GM19239 (cell line): ENCODE measurements at regions not wholly inside any gene's neighbourhood (a gene's known extent, or its start where the extent isn't known, plus 50 kb on each side); places are given as distances from the start of the nearest gene placed in this dataset.

ENCODE experiments used
- DNase-seq: peaks from one replicate; pipeline ENCODE4 v3.0.0; 2011; ENCODE audit warnings: low spot score; ENCODE audit not compliant: insufficient read length
- FAIRE-seq: peaks from 2 replicates; lab custom pipeline; 2011; peaks lifted over from hg19 to GRCh38; lab: Jason Lieb, UNC

DNA sequence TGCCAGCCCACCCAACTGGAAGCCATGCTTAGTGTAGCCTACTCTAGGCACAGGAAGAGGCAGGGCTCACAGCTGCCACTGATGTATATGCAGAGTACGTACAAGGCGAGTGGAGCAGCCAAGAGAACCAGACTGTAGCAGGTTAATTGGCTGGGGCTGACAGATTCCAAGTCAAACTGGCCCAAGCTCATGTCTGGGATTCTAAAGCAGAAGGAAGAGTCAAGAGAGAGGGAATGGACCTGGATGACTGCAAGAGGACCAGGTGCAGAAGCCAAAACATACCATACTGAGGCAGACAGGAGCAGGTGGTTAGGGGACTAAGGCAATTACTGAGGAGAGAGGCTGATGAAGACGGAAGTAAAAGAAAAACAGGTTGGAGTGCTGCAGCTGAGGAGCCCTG is 51.3 kb upstream of the LRRN2 start:
- no peak for DNase-seq

GRCh38 chr1:204738506-204738905 is 53.0 kb upstream of the LRRN2 start:
- no peak for FAIRE-seq

More for the DNA sequence above, 51.3 kb upstream of the LRRN2 start:
- no peak for FAIRE-seq

GRCh38 chr1:204740354-204740753 is 54.8 kb upstream of the LRRN2 start:
- DNase-seq (no peak), FAIRE-seq (no peak)

More at GRCh38 chr1:204738506-204738905, 53.0 kb upstream of the LRRN2 start:
- no peak for DNase-seq

DNA sequence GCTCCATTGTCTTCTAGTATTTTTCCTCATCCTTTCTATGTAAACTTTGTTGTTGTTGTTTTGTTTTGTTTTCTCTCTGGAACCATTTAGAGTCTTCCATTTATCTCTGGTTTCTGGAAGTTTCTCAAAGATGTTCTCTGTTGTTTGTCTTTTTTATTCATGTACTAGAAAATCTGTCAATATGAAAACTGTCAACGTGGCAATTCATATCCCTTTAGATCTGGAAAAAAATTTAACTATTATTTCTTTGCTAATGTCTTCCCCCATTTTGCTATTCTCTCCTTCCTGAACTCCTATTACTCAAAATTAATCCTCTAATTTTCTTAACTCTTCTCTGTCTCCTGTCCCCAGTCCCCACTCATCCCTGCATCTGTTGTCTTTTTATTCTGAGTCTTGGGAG is 55.9 kb upstream of the LRRN2 start:
- DNase-seq (no peak), FAIRE-seq (no peak)

GRCh38 chr1:204742676-204743251 is 57.2 kb upstream of the LRRN2 start:
- FAIRE-seq (no peak), DNase-seq (no peak)

- FAIRE-seq: no peak
- no peak for DNase-seq
These were observed 58.7 kb upstream of the LRRN2 start for GRCh38 chr1:204744107-204744779.

DNA sequence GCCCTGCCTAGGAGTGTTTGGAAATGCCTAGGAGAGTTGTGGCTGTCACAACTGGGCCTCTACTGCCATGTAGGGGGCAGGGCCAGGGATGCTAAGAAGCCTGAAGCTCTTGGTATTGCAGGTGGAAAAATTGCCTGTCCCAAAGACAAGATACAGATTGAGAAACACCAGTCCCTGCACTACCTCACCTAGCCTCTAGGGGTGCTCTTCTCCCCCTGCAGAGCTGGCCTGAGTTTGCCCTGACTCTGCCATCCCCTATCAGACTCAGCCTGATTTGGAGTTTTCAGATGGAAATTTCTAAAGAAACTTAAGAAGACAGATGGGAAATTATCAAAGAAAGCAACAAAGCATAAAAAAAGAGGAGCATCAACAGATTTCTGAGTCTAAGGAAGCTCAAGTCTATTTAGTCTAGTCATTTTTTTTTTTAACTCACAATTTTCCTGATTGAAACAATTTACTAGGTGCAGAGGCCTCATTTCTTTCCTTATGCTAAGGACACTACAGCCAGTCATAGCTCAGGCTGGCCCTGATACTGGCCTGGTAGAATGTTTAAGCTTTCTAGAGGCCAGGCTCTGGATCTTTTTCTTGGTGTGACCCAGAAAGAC is 61.4 kb upstream of the LRRN2 start:
- FAIRE-seq (peak; percentile 95), DNase-seq (peak; percentile 24)

DNA sequence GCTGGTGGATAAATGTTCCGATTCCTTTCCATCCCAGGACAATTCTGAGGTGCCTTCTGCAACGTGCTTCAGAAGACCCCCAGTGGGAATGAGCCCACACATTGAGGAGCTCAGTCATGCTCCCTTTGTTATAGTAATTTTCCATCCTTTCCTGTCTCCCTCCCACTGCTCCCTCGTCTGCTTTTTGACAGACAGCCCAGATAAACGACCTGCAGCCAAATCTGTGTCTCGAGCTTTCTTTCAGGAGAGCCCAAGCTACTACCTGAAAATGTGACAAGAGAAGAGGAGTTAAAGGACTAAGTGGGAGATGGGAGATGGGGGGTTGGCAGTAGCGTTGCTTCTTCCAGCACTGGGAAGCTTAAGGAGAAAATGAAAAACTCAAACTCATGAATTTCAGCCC is 65.9 kb upstream of the LRRN2 start:
- DNase-seq: no peak
- FAIRE-seq: no peak

DNA sequence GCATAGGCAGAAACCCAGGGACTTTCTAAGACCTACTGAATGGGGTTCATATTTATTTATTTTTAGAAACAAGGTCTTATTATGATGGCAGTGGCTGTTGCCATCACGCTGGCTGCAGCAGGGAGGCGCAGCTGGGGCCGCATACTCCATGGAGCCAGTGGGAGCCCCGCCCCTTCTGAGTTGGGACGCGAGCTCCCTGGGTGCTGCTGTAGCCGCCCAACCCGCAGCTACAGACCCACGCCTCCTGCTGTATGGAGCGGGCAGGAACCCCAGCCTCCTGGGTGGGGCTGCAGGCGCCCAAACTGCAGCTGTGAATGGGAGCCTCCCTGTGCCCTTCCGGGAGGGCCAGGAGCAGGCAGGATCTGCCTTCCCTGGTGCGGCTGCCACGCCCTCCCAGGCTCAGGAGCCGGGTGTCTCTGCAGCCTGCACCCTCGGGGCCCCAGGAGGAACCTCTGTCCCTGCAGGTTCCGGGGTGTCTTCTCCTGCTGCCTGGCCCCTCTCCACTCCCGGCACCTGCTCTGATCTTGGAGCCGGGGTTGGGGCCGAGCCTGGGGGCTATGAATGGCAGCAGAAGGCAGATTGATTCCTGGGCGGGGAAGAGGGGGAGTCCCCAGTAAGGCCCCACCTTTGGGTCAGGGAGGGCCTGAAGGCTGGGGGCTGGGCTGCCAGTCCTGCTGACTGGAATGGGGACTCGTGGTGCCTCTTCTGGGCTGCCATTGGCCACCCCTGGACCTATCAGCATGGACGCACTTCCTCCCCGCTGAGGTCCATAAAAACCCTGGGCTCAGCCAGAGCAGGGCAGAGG is 66.5 kb upstream of the LRRN2 start:
- FAIRE-seq (no peak), DNase-seq (no peak)

GRCh38 chr1:204752688-204753040 is 67.1 kb upstream of the LRRN2 start:
- DNase-seq: no peak
- no peak for FAIRE-seq

DNA sequence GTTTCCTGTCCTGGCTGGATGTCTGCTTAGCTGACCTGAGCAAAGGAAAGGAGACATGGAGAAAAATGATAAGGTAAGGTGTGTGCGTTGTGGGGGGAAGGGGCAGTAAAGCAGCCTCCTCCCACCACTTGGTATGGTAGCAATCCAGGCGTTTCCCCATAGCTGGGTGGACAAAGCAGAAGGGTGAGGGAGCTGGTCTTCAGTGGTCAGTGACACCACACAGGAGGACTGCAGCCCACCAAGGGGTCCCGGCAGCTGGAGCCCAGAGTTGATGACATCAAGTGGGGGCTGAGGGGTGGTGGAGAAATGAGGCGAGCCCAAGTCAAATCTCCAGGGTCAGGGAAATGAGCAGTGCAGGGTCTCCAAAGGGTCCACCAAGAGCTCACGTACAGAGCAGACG is 69.3 kb upstream of the LRRN2 start:
- DNase-seq (no peak), FAIRE-seq (no peak)

- FAIRE-seq: no peak
- no peak for DNase-seq
These were observed 70.8 kb upstream of the LRRN2 start for GRCh38 chr1:204756349-204756748.

DNA sequence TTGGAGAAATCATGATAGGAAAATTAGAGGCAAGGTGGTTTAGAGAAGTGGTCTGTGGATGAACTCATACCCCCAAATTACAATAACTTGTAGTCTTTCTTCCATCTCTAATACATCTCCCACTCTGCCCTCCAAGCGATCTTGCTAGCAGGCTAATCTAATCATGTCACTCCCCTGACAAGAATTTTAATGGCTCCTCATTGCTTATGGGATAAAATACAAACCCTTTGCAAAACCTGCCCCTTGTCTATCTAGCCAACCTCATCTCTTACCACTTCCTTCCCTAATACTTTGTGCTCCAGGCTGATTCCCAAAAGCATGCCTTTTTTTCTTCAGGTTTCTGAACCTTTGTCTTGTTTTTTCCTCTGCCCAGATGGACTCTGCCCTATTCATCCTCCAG is 71.3 kb upstream of the LRRN2 start:
- no peak for FAIRE-seq
- no peak for DNase-seq

- no peak for FAIRE-seq
These were observed 73.1 kb upstream of the LRRN2 start for GRCh38 chr1:204758601-204759000.

GRCh38 chr1:204760350-204760749 is 74.8 kb upstream of the LRRN2 start:
- no peak for DNase-seq
- no peak for FAIRE-seq

More at GRCh38 chr1:204758601-204759000, 73.1 kb upstream of the LRRN2 start:
- DNase-seq: no peak

DNA sequence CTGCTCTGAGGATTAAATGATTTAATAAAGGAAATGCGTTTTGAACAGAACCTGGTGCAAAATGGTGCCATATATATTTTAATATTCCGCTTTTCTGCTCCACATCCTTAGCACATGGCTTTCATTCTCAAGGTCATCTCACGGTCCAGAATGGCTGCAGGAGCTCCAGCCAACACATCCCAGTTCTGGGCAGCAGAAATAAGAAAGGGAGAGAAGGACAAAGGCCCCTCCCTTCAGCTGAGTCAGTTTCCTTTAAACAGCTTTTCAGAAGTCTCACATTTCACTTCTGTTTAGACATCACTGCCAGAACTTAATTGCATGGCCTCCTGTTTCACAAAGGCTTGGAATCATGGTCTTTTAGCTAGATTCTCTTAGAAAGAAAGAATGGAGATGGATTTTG is 75.2 kb upstream of the LRRN2 start:
- FAIRE-seq (no peak), DNase-seq (no peak)

- FAIRE-seq (peak; percentile 44), DNase-seq (peak; percentile 65)
These were observed 78.4 kb upstream of the LRRN2 start for GRCh38 chr1:204763773-204764427.

- FAIRE-seq: no peak
- DNase-seq: no peak
These were observed 84.5 kb upstream of the LRRN2 start for GRCh38 chr1:204769997-204770396.

- FAIRE-seq (no peak), DNase-seq (no peak)
These were observed 85.8 kb upstream of the LRRN2 start for GRCh38 chr1:204771358-204771757.

GRCh38 chr1:204773246-204773645 is 87.7 kb upstream of the LRRN2 start:
- FAIRE-seq (no peak), DNase-seq (no peak)

GRCh38 chr1:204775546-204775945 is 90.0 kb upstream of the LRRN2 start:
- DNase-seq: no peak
- FAIRE-seq: no peak
